ENCODE measurements at regions not wholly inside any gene's neighbourhood (a gene's known extent, or its start where the extent isn't known, plus 50 kb on each side); places are given as distances from the start of the nearest gene placed in this dataset.

DNA sequence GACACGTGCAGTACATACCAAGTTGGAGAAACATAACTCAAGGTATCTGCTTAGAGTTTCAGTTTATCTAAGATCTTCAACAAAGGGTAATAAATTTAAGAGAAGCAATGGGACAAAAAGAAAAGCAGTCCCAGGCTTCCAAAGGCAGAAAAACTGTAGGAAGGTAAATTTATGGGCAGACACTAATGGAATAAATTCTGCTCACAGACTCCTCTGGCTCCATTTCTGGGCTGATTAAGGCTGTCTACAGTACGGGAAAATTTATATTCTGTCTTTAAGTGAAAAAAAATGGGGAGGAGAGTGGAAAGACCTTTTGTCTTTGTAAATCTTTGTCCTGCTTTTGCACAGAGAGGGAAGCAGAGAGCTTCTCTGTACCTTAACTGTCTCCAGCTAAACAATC is 587.5 kb upstream of the IGFBP3 start:
- no peak for DNase-seq (ENCODE audit: low spot score)
- TF ChIP-seq, protein P1, sequence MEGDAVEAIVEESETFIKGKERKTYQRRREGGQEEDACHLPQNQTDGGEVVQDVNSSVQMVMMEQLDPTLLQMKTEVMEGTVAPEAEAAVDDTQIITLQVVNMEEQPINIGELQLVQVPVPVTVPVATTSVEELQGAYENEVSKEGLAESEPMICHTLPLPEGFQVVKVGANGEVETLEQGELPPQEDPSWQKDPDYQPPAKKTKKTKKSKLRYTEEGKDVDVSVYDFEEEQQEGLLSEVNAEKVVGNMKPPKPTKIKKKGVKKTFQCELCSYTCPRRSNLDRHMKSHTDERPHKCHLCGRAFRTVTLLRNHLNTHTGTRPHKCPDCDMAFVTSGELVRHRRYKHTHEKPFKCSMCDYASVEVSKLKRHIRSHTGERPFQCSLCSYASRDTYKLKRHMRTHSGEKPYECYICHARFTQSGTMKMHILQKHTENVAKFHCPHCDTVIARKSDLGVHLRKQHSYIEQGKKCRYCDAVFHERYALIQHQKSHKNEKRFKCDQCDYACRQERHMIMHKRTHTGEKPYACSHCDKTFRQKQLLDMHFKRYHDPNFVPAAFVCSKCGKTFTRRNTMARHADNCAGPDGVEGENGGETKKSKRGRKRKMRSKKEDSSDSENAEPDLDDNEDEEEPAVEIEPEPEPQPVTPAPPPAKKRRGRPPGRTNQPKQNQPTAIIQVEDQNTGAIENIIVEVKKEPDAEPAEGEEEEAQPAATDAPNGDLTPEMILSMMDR (IDR thresholded peaks at IDR 0.05; ENCODE audit: extremely low read depth, missing control alignments) = no peak

GRCh38 chr7:46507560-46507959 is 586.5 kb upstream of the IGFBP3 start:
- DNase-seq (ENCODE audit: low spot score) = no peak
- TF ChIP-seq, protein P1 (IDR thresholded peaks at IDR 0.05; ENCODE audit: extremely low read depth, missing control alignments) = no peak

DNA sequence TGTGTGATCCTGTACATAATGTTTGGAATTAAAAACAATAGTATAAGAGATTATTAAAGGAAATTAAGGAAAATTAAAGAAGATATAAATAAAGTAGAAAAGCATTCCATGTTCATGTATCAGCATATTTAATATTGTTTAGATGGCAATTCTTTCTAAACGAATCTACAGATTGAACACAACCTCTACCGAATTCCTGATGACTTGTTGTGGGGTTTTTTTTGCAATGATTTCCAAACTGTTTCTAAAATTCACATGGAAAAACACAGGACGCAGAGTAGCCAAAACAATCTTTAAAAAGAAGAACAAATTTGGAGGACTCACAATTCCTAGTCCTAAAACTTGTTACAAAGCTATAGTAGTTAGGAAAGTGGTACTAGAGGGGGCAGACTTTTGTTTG is 573.4 kb upstream of the IGFBP3 start:
- DNase-seq (ENCODE audit: low spot score) = no peak
- TF ChIP-seq, protein P1 (IDR thresholded peaks at IDR 0.05; ENCODE audit: extremely low read depth, missing control alignments) = no peak

DNA sequence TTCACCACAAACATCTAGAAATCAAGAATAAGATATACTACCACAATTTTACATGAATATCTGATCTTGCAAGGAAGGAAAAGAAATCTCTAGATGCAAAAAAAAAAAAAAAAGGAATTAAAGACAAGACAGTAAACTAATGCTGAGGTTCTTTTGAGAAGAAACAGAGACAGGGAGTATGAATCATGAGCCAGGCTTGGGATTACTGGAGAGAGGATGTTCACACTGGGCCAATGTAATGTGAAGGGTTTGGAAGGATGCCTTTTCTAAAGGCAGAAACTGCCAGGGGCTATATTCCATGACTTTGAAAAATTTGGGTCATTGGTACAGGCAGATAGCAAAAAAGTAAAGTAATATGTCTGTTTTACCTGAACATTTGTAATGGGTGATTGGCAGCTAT is 573.0 kb upstream of the IGFBP3 start:
- TF ChIP-seq, protein P1 (IDR thresholded peaks at IDR 0.05; ENCODE audit: extremely low read depth, missing control alignments) = no peak
- no peak for DNase-seq (ENCODE audit: low spot score)

DNA sequence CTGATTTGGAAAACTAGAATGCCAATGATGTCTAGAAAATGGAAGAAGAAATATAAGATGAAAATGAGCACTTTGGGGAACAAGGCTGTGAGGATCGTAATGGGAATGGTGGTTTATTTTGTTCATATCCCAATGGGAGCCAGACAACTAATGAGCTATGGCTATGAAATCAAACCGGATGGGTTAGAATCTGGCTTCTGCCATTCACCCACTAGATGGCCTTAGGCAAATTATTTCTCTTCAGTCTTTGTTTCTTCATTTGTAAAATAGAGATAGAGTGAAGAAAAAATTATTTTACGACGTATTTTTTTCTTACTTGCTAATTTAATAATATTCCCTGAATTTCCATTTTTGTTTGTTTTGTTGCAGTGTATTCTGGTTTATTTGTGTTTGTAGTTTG is 572.1 kb upstream of the IGFBP3 start:
- TF ChIP-seq, protein P1 (IDR thresholded peaks at IDR 0.05; ENCODE audit: extremely low read depth, missing control alignments) = no peak
- no peak for DNase-seq (ENCODE audit: low spot score)

DNA sequence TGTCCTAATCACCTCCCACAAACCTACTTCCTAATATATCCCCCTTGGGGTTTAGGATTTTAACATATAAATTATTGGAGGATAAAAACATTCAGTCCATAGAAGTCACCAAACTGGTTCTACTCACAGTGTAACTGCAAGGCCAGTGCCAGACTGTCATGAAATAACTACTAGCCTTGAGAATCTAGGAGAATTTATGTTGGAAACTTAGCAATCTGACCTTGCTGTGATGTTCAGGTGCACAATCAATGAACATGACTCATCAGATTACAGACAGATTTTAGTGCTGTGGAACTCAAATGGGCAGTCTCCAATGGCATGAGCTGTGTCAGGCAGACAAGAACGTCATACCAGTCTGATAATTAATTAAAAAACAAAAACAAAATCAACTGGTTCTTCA is 571.4 kb upstream of the IGFBP3 start:
- TF ChIP-seq, protein P1 (IDR thresholded peaks at IDR 0.05; ENCODE audit: extremely low read depth, missing control alignments) = no peak
- DNase-seq (ENCODE audit: low spot score) = no peak

- TF ChIP-seq, protein P1 (IDR thresholded peaks at IDR 0.05; ENCODE audit: extremely low read depth, missing control alignments) = no peak
- no peak for DNase-seq (ENCODE audit: low spot score)
These were observed 569.3 kb upstream of the IGFBP3 start for GRCh38 chr7:46490406-46490805.
